ENCODE measurements at regions not wholly inside any gene's neighbourhood (a gene's known extent, or its start where the extent isn't known, plus 50 kb on each side); places are given as distances from the start of the nearest gene placed in this dataset.

GRCh38 chr3:152102410-152102809, 166.3 kb upstream of the MBNL1 start:
- TF ChIP-seq CTCF (IDR thresholded peaks at IDR 0.05) = no peak
- TF ChIP-seq POLR2A (IDR thresholded peaks at IDR 0.05) = no peak
- WGBS, 2 donors = 94 to 96% methylated on average over 7 of the region's 7 CpGs
- intact Hi-C loops (cut with DNase I; ENCODE audit: low total_unique reads) = no loop called here
- H3K4me3 ChIP-seq (ENCODE audit: low read depth, poor library complexity, severe bottlenecking) = no peak overlapping the region
- DNase-seq (ENCODE audit: low spot score in 2 of 2) = no peak

- intact Hi-C loops (cut with DNase I; ENCODE audit: low total_unique reads) = no loop called here
- no peak for DNase-seq (ENCODE audit: low spot score in 2 of 2)
- 97 to 100% methylated on average over 1 of the region's 1 CpG for WGBS, 2 donors
- H3K4me3 ChIP-seq (ENCODE audit: low read depth, poor library complexity, severe bottlenecking) = no peak overlapping the region
- TF ChIP-seq POLR2A (IDR thresholded peaks at IDR 0.05) = no peak
- no peak for TF ChIP-seq CTCF (IDR thresholded peaks at IDR 0.05)
These were observed 165.5 kb upstream of the MBNL1 start for GRCh38 chr3:152103257-152103656.

GRCh38 chr3:152104847-152105415, 163.8 kb upstream of the MBNL1 start:
- TF ChIP-seq CTCF (IDR thresholded peaks at IDR 0.05) = no peak
- no peak for TF ChIP-seq POLR2A (IDR thresholded peaks at IDR 0.05)
- DNase-seq (ENCODE audit: low spot score in 2 of 2) = no peak
- H3K4me3 ChIP-seq (ENCODE audit: low read depth, poor library complexity, severe bottlenecking) = no peak overlapping the region
- intact Hi-C loops (cut with DNase I; ENCODE audit: low total_unique reads) = no loop called here
- WGBS, 2 donors = 81 to 83% methylated on average over 3 of the region's 3 CpGs

GRCh38 chr3:152105446-152105845, 163.3 kb upstream of the MBNL1 start:
- WGBS, 2 donors = 79 to 84% methylated on average over 5 of the region's 5 CpGs
- H3K4me3 ChIP-seq (ENCODE audit: low read depth, poor library complexity, severe bottlenecking) = no peak overlapping the region
- intact Hi-C loops (cut with DNase I; ENCODE audit: low total_unique reads) = no loop called here
- DNase-seq (ENCODE audit: low spot score in 2 of 2) = no peak
- TF ChIP-seq POLR2A (IDR thresholded peaks at IDR 0.05) (no peak), CTCF (IDR thresholded peaks at IDR 0.05) (no peak)

GRCh38 chr3:152109038-152109437, 159.7 kb upstream of the MBNL1 start:
- no peak for DNase-seq (ENCODE audit: low spot score in 2 of 2)
- no peak overlapping the region for H3K4me3 ChIP-seq (ENCODE audit: low read depth, poor library complexity, severe bottlenecking)
- no peak for TF ChIP-seq CTCF (IDR thresholded peaks at IDR 0.05)
- TF ChIP-seq POLR2A (IDR thresholded peaks at IDR 0.05) = no peak
- intact Hi-C loops (cut with DNase I; ENCODE audit: low total_unique reads) = no loop called here

GRCh38 chr3:152113413-152113812, 155.3 kb upstream of the MBNL1 start:
- no peak for DNase-seq (ENCODE audit: low spot score in 2 of 2)
- 98 to 100% methylated on average over 1 of the region's 1 CpG for whole genome bisulfite sequencing, 2 donors
- intact Hi-C loops (cut with DNase I; ENCODE audit: low total_unique reads) = no loop called here
- TF ChIP-seq CTCF (IDR thresholded peaks at IDR 0.05) = no peak
- no peak for TF ChIP-seq POLR2A (IDR thresholded peaks at IDR 0.05)
- no peak overlapping the region for H3K4me3 ChIP-seq (ENCODE audit: low read depth, poor library complexity, severe bottlenecking)
